ENCODE measurements at regions not wholly inside any gene's neighbourhood (a gene's known extent, or its start where the extent isn't known, plus 50 kb on each side); places are given as distances from the start of the nearest gene placed in this dataset.

GRCh38 chr7:125059861-125060456, 130.3 kb upstream of the POT1 start:
- BruUV-seq (replicated peaks): no TSS peak
- Mint-ChIP-seq H3K4me1 (ENCODE audit: low read depth, unreplicated experiment) (peaks cover 8% of the 10 kb centered on the region), H3K4me3 (ENCODE audit: unreplicated experiment) (no peak overlapping the region), H3K27ac (ENCODE audit: unreplicated experiment) (no peak overlapping the region), H3K9me3 (ENCODE audit: unreplicated experiment) (no peaks in the 10 kb centered on the region), H3K27me3 (ENCODE audit: insufficient read depth, unreplicated experiment) (peaks cover 2% of the 10 kb centered on the region), H3K36me3 (ENCODE audit: insufficient read depth, unreplicated experiment) (no peaks in the 10 kb centered on the region)
- ChIA-PET CTCF (interaction anchor here (0.6 to 1.2 kb wide), 2 partner anchors 153 to 257 kb away, joined by 3 to 6 read pairs; no protein-coding TSS in a partner anchor), POLR2A (no interaction called here)
- Histone ChIP-seq H3K9me3 (no peaks in the 10 kb centered on the region), H3K27me3 (replicated peaks; ENCODE audit: control insufficient read depth, insufficient read depth, low read length) (no peaks in the 10 kb centered on the region), H3K4me1 (peaks cover 4% of the 10 kb centered on the region; the same call in 1 of the 2 replicates), H3K4me3 (ENCODE audit: low read depth, low read length) (no peak overlapping the region), H3K36me3 (ENCODE audit: control insufficient read depth, insufficient read depth, low read length) (no peaks in the 10 kb centered on the region)
- TF ChIP-seq CTCF (IDR thresholded peaks at IDR 0.05; ENCODE audit: insufficient read depth in 1 of 2, low read depth in 1 of 2, low read length in 1 of 2, severe bottlenecking in 1 of 2, unreplicated experiment in 1 of 2): peak; percentile 5 to 41
- intact Hi-C loops (cut with micrococcal nuclease; ENCODE audit: unreplicated experiment): loop anchor here (1.0 kb wide), 2 partner anchors 256 to 611 kb away; no protein-coding TSS in a partner anchor
- no peak for DNase-seq

- Histone ChIP-seq H3K4me1 (peaks cover 4% of the 10 kb centered on the region; the same call in 1 of the 2 replicates), H3K4me3 (ENCODE audit: low read depth, low read length) (no peak overlapping the region), H3K27me3 (replicated peaks; ENCODE audit: control insufficient read depth, insufficient read depth, low read length) (no peaks in the 10 kb centered on the region), H3K36me3 (ENCODE audit: control insufficient read depth, insufficient read depth, low read length) (no peaks in the 10 kb centered on the region), H3K9me3 (no peaks in the 10 kb centered on the region)
- no peak for DNase-seq
- no peak for TF ChIP-seq CTCF (IDR thresholded peaks at IDR 0.05; ENCODE audit: insufficient read depth in 1 of 2, low read depth in 1 of 2, low read length in 1 of 2, severe bottlenecking in 1 of 2, unreplicated experiment in 1 of 2)
- CTCF ChIA-PET: interaction anchor here (1.1 kb wide), 1 partner anchor 259 kb away, joined by 4 read pairs; no protein-coding TSS in a partner anchor
- BruUV-seq (replicated peaks): no TSS peak
- H3K4me1 Mint-ChIP-seq (ENCODE audit: low read depth, unreplicated experiment): peaks cover 8% of the 10 kb centered on the region
- POLR2A ChIA-PET: no interaction called here
- peaks cover 2% of the 10 kb centered on the region for H3K27me3 Mint-ChIP-seq (ENCODE audit: insufficient read depth, unreplicated experiment)
- intact Hi-C loops (cut with micrococcal nuclease; ENCODE audit: unreplicated experiment): no loop called here
- no peak overlapping the region for H3K4me3 Mint-ChIP-seq (ENCODE audit: unreplicated experiment)
- H3K27ac Mint-ChIP-seq (ENCODE audit: unreplicated experiment): no peak overlapping the region
- no peaks in the 10 kb centered on the region for H3K9me3 Mint-ChIP-seq (ENCODE audit: unreplicated experiment)
- H3K36me3 Mint-ChIP-seq (ENCODE audit: insufficient read depth, unreplicated experiment): no peaks in the 10 kb centered on the region
These were observed 128.3 kb upstream of the POT1 start for GRCh38 chr7:125057963-125058362.

- H3K27ac Mint-ChIP-seq (ENCODE audit: unreplicated experiment): no peak overlapping the region
These were observed 125.8 kb upstream of the POT1 start for GRCh38 chr7:125055376-125055775.

More at GRCh38 chr7:125055376-125055775, 125.8 kb upstream of the POT1 start:
- no peak for DNase-seq
- no peak overlapping the region for H3K4me3 ChIP-seq (ENCODE audit: low read depth, low read length)
- CTCF ChIA-PET: no interaction called here
- POLR2A ChIA-PET: no interaction called here
- no peaks in the 10 kb centered on the region for H3K27me3 ChIP-seq (replicated peaks; ENCODE audit: control insufficient read depth, insufficient read depth, low read length)
- Mint-ChIP-seq H3K4me1 (ENCODE audit: low read depth, unreplicated experiment) (no peaks in the 10 kb centered on the region), H3K36me3 (ENCODE audit: insufficient read depth, unreplicated experiment) (no peaks in the 10 kb centered on the region), H3K4me3 (ENCODE audit: unreplicated experiment) (no peak overlapping the region), H3K27me3 (ENCODE audit: insufficient read depth, unreplicated experiment) (peaks cover 6% of the 10 kb centered on the region), H3K9me3 (ENCODE audit: unreplicated experiment) (no peaks in the 10 kb centered on the region)
- TF ChIP-seq CTCF (IDR thresholded peaks at IDR 0.05; ENCODE audit: insufficient read depth in 1 of 2, low read depth in 1 of 2, low read length in 1 of 2, severe bottlenecking in 1 of 2, unreplicated experiment in 1 of 2): no peak
- H3K9me3 ChIP-seq: no peaks in the 10 kb centered on the region
- intact Hi-C loops (cut with micrococcal nuclease; ENCODE audit: unreplicated experiment): no loop called here
- H3K4me1 ChIP-seq: no peaks in the 10 kb centered on the region
- BruUV-seq (replicated peaks): no TSS peak
- no peaks in the 10 kb centered on the region for H3K36me3 ChIP-seq (ENCODE audit: control insufficient read depth, insufficient read depth, low read length)

Measured in Caco-2 (cell line).